LNCaP clone FGC (cell line): ENCODE measurements at regions not wholly inside any gene's neighbourhood (a gene's known extent, or its start where the extent isn't known, plus 50 kb on each side); places are given as distances from the start of the nearest gene placed in this dataset.
A peak's percentile ranks its signal among the peaks of the same experiment; 100 is the strongest.
"Not testable (repeated sequence)": the region's sequence is repeated elsewhere in the genome, so short reads cannot be mapped to it uniquely, and the experiment has no call there.

ENCODE experiments used
- DNase-seq: peaks from one replicate; pipeline ENCODE4 v3.0.0-alpha.2; 2011; ENCODE audit warnings: low read depth
- H3K4me3 ChIP-seq: 2 replicates; pipeline ENCODE4 v1.5.1; 2011; ENCODE audit warnings: mild to moderate bottlenecking, low read depth, low read length, control low read depth
- CTCF ChIP-seq: IDR thresholded peaks from 2 replicates; pipeline ENCODE4 v1.5.1; 2012; ENCODE audit warnings: mild to moderate bottlenecking; ENCODE audit not compliant: control insufficient read depth, insufficient read depth; ENCODE audit errors: extremely low read depth

GRCh38 chr5:162916368-162916767 lies 521.0 kb upstream of the CCNG1 start:
- no peak for TF ChIP-seq CTCF
- no peak for DNase-seq
- H3K4me3 ChIP-seq = no peak overlapping the region

- H3K4me3 ChIP-seq = no peak overlapping the region
- no peak for TF ChIP-seq CTCF
- DNase-seq = no peak
Measured at GRCh38 chr5:162929104-162929503, 508.3 kb upstream of the CCNG1 start.

- H3K4me3 ChIP-seq = no peak overlapping the region
- DNase-seq = no peak
- no peak for TF ChIP-seq CTCF
Measured at GRCh38 chr5:162931501-162931900, 505.9 kb upstream of the CCNG1 start.

GRCh38 chr5:162939991-162940390 lies 497.4 kb upstream of the CCNG1 start:
- DNase-seq = no peak
- no peak for TF ChIP-seq CTCF
- H3K4me3 ChIP-seq = no peak overlapping the region

- H3K4me3 ChIP-seq = no peak overlapping the region
- no peak for DNase-seq
- TF ChIP-seq CTCF = no peak
Measured at GRCh38 chr5:162948677-162949076, 488.7 kb upstream of the CCNG1 start.

GRCh38 chr5:162956570-162956969 lies 480.8 kb upstream of the CCNG1 start:
- no peak for DNase-seq
- TF ChIP-seq CTCF = 0 out of 2 replicates have a peak, but pooled peaks have one; percentile 4
- no peak overlapping the region for H3K4me3 ChIP-seq

GRCh38 chr5:162964144-162964543 lies 473.3 kb upstream of the CCNG1 start:
- DNase-seq = not testable (repeated sequence)

More at GRCh38 chr5:162964144-162964543, 473.3 kb upstream of the CCNG1 start:
- H3K4me3 ChIP-seq = not testable (repeated sequence)
